Right lobe of liver (tissue), 6 donors: ENCODE measurements at regions not wholly inside any gene's neighbourhood (a gene's known extent, or its start where the extent isn't known, plus 50 kb on each side); places are given as distances from the start of the nearest gene placed in this dataset.

Experiments
- ATAC-seq, 4 donors: fragments of 200-7000 bp; cut with Tn5 transposase; one replicate each; pipeline ENCODE4 v1.9.1; 2020; ENCODE audit warnings: mild to moderate bottlenecking in 4 of 4, moderate library complexity in 4 of 4
- DNase-seq, 3 donors: peaks; one replicate each; pipeline ENCODE4 v3.0.0-alpha.2; 2020
- H3K27ac ChIP-seq, 3 donors: fragments of 200-600 bp; one replicate each; pipeline ENCODE4 v1.8.0; 2022
- H3K27me3 ChIP-seq, 2 donors: fragments of 200-600 bp; one replicate each; pipeline ENCODE4 v1.8.0; 2022
- H3K36me3 ChIP-seq, 4 donors: fragments of 200-600 bp; sonication (generic) in 1 of 4; one replicate each; pipeline versions ENCODE4 v1.5.1 to v1.8.0; 2017 to 2022; ENCODE audit warnings: control low read depth in 1 of 4
- H3K4me1 ChIP-seq, 4 donors: fragments of 200-600 bp; sonication (generic) in 1 of 4; one replicate each; pipeline versions ENCODE4 v1.5.1 to v1.8.0; 2017 to 2022; ENCODE audit warnings: control low read depth in 1 of 4
- H3K4me3 ChIP-seq, 3 donors: fragments of 200-600 bp; one replicate each; pipeline ENCODE4 v1.8.0; 2022
- H3K9me3 ChIP-seq, 4 donors: fragments of 200-600 bp; sonication (generic) in 1 of 4; one replicate each; pipeline versions ENCODE4 v1.5.1 to v1.8.0; 2017 to 2022; ENCODE audit warnings: control low read depth in 1 of 4
- POLR2A ChIP-seq: fragments of 450-650 bp; IDR thresholded peaks from one replicate; pipeline ENCODE4 v1.6.1; 2017; ENCODE audit warnings: antibody characterized with exemption, mild to moderate bottlenecking
- WGBS: methylation state at CpG from one replicate; pipeline ENCODE4 v1.1.6; 2018; ENCODE audit warnings: low coverage, low lambda C conversion rate; ENCODE audit not compliant: insufficient coverage; ENCODE audit errors: missing lambda C conversion rate; 5-methylcytosine and 5-hydroxymethylcytosine counted together
- intact Hi-C, 2 donors: fragments of 100-400 bp; cut with DNase I; formaldehyde crosslinking; loops; one replicate each; pipeline versions ENCODE4 v1.11.2 to v1.14.1; 2022
- TF ChIP-seq, protein P1 (sequence below), 4 donors: fragments of 200-600 bp in 3 of 4; fragments of 450-650 bp in 1 of 4; IDR thresholded peaks; one replicate each; pipeline versions ENCODE4 v1.5.1 to v1.8.0; 2016 to 2022; ENCODE audit warnings: antibody characterized with exemption in 4 of 4, mild to moderate bottlenecking in 2 of 4
- donor health status: DM: no; HTN: yes; CAD: no.
- donor health status: DM: no; HTN: no; CAD: no.
- donor health status: DM: no; HTN: no; CAD: no.
- donor health status: DM: no; HTN: yes; CAD: no.
- donor health status: DM: no; HTN: yes; CAD: no.

DNA sequence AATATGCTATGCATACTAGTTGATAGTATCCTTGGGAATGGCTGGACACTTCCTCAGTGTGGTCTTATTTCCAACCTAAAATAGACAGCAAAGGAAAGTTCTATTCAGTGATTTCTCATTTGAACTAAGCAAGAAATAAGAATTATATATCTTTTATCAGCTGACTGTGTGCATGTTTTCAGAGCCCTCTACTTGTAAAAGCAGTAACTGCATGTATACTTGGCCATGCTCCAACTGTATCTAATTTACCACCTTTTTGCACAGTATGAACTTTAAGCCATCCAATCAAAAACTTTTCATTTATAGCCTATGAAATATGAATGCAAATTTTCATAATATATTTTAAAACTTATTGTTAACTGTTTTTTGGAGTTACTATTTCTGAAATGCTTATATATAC is 136.4 kb upstream of the PCDH9 start:
- intact Hi-C loops, result no loop called here
- H3K36me3 ChIP-seq, result no peaks in the 10 kb centered on the region
- H3K27ac ChIP-seq, result no peak overlapping the region
- no peak overlapping the region for H3K4me3 ChIP-seq
- TF ChIP-seq, protein P1, sequence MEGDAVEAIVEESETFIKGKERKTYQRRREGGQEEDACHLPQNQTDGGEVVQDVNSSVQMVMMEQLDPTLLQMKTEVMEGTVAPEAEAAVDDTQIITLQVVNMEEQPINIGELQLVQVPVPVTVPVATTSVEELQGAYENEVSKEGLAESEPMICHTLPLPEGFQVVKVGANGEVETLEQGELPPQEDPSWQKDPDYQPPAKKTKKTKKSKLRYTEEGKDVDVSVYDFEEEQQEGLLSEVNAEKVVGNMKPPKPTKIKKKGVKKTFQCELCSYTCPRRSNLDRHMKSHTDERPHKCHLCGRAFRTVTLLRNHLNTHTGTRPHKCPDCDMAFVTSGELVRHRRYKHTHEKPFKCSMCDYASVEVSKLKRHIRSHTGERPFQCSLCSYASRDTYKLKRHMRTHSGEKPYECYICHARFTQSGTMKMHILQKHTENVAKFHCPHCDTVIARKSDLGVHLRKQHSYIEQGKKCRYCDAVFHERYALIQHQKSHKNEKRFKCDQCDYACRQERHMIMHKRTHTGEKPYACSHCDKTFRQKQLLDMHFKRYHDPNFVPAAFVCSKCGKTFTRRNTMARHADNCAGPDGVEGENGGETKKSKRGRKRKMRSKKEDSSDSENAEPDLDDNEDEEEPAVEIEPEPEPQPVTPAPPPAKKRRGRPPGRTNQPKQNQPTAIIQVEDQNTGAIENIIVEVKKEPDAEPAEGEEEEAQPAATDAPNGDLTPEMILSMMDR (IDR thresholded peaks at IDR 0.05), result no peak
- TF ChIP-seq POLR2A, result no peak
- ATAC-seq (no peak), DNase-seq (no peak)
- H3K9me3 ChIP-seq, result no peaks in the 10 kb centered on the region
- H3K4me1 ChIP-seq, result no peaks in the 10 kb centered on the region
- H3K27me3 ChIP-seq, result no peaks in the 10 kb centered on the region

DNA sequence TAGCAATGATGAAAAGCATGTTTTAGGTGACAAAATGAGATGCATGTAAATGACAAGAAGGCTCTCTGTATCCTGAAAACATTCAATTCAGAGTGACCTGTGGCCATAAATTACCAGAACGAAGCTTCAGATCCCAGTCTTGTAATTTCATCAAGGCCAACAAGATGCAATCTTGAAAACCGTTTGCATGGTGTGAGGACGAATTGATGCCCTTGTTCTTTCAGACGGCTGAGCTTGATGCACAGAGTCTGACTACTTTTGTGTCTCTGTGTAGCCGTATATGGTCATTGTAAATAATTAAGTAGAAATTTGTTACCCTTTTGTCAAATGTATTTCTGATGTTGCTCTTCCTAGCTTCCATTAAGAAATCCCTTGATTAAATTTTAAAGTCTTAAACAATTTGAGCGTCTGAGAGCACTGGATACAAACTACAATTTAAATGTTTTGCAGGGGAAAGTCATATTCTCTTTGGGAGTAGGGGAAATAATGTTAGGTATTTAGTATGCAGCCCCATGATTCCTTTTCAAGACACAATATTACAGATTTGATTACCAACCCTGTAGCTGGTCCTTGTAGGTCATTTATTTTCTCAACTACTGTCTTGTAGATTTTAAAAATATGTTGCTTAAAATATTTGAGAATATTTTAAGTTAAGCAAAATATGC is 125.8 kb upstream of the PCDH9 start:
- no peak overlapping the region for H3K4me3 ChIP-seq

DNA sequence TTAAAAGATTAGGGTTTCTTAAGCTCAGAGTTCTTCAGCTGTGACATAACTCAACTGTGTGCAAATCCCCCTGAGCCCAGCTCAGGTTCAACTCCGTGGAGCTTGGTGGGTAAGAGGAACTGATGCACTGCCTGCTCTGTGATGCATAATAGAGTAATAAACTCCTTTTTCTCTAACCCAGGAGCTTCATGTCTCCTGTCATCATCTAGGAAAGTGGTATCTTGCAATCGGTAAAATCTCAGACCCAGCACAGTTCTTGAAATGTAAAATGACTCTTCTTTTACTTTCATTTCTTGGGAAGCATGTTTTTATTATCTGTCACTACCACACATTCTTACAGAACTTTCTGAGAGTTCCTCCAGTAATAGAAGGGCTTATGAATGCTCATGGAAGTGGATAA is 123.8 kb upstream of the PCDH9 start:
- Histone ChIP-seq H3K4me1 (no peaks in the 10 kb centered on the region), H3K27me3 (no peaks in the 10 kb centered on the region), H3K27ac (no peak overlapping the region), H3K36me3 (no peaks in the 10 kb centered on the region), H3K4me3 (no peak overlapping the region), H3K9me3 (no peaks in the 10 kb centered on the region)
- WGBS, result 47% methylated on average over 2 of the region's 2 CpGs
- ATAC-seq (no peak), DNase-seq (no peak)
- intact Hi-C loops, result no loop called here
- TF ChIP-seq, protein P1 (IDR thresholded peaks at IDR 0.05), result no peak
- TF ChIP-seq POLR2A, result no peak

More for the DNA sequence above, 125.8 kb upstream of the PCDH9 start:
- Histone ChIP-seq H3K27ac (no peak overlapping the region), H3K9me3 (no peaks in the 10 kb centered on the region), H3K27me3 (no peaks in the 10 kb centered on the region), H3K4me1 (no peaks in the 10 kb centered on the region), H3K36me3 (no peaks in the 10 kb centered on the region)
- 49% methylated on average over 6 of the region's 6 CpGs for WGBS
- TF ChIP-seq, protein P1 (IDR thresholded peaks at IDR 0.05), result no peak
- no peak for TF ChIP-seq POLR2A
- intact Hi-C loops, result no loop called here
- DNase-seq, result no peak
- no peak for ATAC-seq

DNA sequence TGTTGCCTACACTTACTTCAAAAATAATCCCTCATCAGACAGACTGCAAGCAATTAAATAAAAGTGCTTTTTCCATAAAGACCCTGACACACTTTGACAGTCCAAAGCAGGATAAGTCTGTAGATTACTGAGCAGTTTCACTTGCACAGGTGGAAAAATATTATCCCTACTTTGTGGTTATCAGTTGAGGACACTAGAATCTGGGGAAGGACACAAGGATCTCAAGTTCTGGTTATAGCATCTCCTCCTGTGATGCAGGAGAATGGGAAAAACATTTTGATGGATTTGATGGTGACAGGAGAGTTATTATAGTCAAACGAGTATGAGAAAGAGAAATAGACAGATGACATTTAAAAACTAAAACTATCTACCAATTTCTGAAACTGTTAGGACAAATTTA is 122.9 kb upstream of the PCDH9 start:
- 17% methylated on average over 1 of the region's 1 CpG for WGBS
- DNase-seq (no peak), ATAC-seq (no peak)
- no peaks in the 10 kb centered on the region for H3K27me3 ChIP-seq
- no peaks in the 10 kb centered on the region for H3K4me1 ChIP-seq
- H3K9me3 ChIP-seq, result no peaks in the 10 kb centered on the region
- H3K36me3 ChIP-seq, result no peaks in the 10 kb centered on the region
- intact Hi-C loops, result no loop called here
- TF ChIP-seq POLR2A, result no peak
- TF ChIP-seq, protein P1 (IDR thresholded peaks at IDR 0.05), result no peak
- no peak overlapping the region for H3K4me3 ChIP-seq
- H3K27ac ChIP-seq, result no peak overlapping the region

DNA sequence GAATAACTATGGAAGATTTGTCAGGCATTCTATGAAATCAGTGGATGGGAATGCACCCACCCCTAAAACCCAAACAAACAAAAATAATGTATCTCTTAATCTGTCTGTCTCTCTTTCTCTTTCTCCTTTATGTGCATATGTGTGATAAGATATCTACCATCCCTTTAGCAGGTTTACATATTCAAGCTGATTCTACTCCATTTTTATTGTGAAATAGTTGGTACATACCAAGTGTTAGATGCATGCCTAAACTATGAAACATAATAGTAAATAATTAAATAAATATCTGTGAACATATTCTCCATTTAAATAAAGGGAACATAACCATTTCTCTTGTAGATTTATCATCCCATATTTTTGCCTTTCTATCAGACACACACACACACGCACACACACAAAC is 121.8 kb upstream of the PCDH9 start:
- 69% methylated on average over 1 of the region's 1 CpG for WGBS

More for the DNA sequence above, 121.8 kb upstream of the PCDH9 start:
- H3K4me3 ChIP-seq, result no peak overlapping the region
- no peaks in the 10 kb centered on the region for H3K36me3 ChIP-seq
- intact Hi-C loops, result no loop called here
- DNase-seq (no peak), ATAC-seq (no peak)
- H3K27me3 ChIP-seq, result no peaks in the 10 kb centered on the region
- TF ChIP-seq, protein P1 (IDR thresholded peaks at IDR 0.05), result no peak
- TF ChIP-seq POLR2A, result no peak
- H3K9me3 ChIP-seq, result no peaks in the 10 kb centered on the region
- no peaks in the 10 kb centered on the region for H3K4me1 ChIP-seq
- no peak overlapping the region for H3K27ac ChIP-seq
